Stimulated activated CD4-positive, alpha-beta T cell treated with anti-CD3 and anti-CD28 coated beads, Interleukin-4, amount 100 ng/mL, for 24 hours (primary cell): ENCODE measurements at regions not wholly inside any gene's neighbourhood (a gene's known extent, or its start where the extent isn't known, plus 50 kb on each side); places are given as distances from the start of the nearest gene placed in this dataset.

Experiments
- DNase-seq: peaks from one replicate; pipeline ENCODE4 v3.0.0-alpha.2; 2020

DNA sequence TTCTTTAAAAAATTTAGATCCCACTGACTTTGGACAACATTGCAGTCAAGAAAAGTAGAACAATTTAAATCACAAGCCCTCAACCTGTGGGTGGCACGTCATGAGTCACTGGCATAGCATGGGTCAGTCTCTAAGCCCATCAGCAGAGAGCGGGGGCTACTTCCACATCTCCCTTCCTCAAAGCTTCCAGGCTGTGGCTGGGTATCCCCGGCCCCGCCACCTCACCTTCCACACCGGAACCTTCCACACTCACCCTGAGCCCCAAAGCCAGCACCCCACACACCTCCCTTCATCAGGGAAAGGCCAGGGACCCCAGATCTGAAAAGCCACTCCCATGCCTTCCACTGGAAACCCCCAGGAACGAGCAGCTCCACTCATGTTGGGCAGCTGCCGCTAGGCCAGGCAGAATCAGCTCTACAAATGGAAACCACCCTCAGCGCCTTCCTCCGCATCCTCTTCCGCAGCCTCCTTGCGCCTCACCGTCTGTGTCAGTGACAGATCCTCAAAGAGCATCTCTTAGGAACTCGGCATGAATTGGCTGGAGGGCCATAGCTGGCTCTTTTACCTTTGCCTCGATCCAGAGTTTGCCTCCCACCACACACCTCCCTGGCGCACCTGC is 156.5 kb downstream of the ERCC6L2 start:
- no peak for DNase-seq

DNA sequence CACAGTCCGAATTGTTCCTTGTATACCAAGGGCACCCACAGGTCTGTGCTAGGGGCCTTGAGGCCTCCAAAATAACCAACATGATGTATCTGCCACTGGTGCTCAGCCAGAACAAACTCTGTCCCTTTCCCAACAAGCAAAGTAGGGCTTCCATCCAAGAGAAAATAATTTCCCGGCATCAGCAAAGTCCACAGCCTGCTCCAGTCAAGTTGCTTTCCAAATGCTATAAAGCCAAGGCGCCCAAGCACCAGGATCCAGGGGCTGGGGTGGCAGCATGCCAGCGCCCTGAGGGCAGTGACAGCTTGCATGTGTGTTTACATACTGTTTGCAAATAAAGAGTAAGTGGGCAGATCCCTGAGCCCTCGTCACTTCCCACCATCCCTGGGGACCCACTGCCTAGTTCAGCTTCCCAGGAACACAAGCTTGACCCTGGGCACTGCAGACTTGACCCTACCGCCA is 155.9 kb downstream of the ERCC6L2 start:
- no peak for DNase-seq

DNA sequence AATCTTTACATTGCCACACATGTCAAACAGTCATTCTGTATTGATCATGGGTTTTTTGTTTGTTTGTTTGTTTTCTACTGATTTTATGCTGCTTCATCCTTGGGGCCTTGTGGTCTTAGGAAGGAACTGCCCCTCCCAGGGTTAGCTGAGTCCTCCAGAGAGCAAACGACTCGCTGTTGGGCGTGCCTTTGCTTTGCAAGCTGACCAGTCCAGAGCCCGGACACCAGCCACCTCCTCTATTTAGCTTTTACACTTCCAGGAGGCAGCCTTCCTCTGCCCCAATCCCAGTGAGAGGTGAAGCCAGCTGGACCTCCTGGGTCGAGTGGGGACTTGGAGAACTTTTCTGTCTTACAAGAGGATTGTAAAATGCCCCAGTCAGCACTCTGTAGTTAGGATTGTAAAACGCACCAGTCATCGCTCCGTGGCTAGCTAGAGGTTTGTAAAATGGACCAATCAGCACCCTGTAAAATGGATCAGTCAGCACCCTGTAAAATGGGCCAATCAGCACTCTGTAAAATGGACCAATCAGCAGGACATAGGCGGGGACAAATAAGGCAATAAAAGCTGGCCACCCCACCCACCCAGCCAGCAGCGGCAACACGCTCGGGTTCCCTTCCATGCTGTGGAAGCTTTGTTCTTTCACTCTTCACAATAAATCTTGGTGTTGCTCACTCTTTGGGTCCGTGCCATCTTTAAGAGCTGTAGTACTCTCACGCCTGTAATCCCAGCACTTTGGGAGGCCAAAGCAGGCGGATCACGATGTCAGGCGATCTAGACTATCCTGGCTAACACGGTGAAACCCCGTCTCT is 154.4 kb downstream of the ERCC6L2 start:
- DNase-seq = no peak

DNA sequence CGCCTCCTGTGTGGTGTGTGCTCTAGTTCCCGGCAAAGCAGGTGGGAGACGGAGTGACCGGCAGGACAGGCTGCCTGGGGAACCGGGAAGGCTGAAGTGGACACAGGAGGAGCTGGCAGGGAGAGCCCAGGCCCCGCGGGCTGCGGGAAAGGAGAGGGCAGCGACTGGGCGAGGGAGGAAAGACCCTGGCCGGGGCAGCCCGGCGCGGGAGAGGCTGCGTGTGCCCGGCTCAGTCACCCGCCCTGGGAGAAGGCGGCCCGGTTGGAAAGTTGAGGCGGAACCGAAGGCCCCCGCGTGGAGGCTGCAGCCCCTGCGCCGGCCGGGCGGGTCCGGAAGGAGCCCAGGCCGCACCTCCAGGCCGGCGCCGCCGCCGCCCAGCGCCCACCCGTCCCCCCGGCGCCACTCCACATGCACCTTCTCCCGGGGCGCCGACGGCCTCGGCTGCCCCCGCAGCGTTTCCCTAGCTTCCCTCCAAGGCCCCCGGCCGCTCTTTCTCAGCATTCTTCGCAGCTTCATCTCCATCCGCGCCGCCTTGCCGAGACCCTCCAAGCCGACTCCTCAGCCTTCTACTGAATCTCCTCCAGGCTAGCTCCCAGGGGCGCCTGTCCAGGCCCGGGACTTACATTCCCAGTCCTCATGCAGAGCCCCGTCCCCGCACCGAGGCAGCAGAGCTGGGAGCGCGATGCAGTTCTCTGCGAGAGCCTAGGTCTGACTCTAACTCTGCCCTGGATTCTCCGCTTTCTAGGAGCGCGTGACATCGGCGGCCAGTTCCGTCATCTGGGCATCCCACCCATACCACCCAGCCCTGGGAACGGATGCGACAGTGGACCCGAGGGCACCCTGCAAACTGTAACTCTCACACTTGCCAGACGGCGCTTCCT is 152.0 kb downstream of the ERCC6L2 start:
- DNase-seq = no peak

DNA sequence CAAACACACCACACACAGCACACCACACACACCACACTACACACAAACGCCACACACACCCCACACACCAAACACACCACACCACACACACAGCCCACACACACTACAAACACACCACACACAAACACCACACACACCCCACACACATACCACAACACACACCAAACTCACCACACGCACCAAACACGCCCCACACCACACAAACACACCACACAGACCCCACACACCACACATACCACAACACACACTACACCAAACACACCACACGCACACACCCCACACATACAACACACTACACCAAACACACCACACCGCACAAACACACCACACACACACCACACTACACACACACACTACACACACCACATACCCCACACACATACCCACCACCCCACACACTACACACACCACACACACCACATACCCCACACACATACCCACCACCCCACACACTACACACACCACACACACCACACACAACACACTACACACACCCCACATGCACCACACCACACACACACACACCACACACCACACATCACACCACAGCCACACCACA is 151.2 kb downstream of the ERCC6L2 start:
- no peak for DNase-seq

DNA sequence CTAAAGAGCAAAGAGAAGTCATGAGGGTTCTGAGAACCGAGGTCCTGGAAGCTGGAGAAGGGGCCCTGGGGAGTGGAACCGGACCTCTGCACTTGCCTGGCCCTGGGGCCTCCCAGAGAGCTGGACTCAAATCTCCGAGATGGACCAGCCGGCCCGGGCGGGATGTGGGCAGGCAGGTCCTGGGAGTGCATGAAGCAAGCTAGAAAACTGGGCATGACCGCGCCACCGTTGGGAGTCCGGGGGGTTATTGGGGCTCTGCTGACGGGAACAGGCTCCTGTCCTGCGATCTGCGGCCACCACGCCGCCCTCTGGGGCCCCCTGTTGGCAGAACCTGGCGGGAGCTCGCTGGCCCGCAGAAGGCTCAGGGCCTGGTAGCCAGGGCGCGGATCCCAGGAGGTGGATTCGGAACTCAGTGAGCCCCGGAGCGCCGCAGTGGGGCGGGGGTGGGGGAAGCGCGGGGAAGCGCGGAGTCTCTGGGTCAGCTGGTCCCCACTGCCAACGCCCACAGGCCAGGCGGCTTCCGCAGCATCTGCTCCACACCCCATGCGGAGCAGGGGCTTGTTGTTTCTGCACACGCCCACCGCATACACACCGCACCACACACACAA is 150.6 kb downstream of the ERCC6L2 start:
- DNase-seq = no peak

DNA sequence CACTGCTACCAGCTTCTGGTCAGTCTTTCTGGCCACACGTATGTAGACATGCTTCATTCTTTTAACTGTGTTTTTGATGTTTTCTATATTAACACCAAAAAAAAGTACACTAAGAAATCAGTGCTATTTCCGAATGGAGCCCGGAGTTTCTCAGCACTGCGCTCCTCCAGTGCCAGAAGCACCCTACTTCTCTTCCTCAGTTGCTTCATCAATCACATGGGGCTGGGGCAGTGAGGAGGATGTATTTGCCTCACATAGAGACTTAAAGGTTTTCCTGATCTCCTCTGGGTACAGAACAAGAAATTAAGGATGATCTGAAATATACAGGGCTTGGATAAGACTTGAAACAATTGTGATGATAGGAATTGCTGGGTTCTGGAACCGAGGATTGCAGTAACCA is 148.0 kb downstream of the ERCC6L2 start:
- DNase-seq = no peak

DNA sequence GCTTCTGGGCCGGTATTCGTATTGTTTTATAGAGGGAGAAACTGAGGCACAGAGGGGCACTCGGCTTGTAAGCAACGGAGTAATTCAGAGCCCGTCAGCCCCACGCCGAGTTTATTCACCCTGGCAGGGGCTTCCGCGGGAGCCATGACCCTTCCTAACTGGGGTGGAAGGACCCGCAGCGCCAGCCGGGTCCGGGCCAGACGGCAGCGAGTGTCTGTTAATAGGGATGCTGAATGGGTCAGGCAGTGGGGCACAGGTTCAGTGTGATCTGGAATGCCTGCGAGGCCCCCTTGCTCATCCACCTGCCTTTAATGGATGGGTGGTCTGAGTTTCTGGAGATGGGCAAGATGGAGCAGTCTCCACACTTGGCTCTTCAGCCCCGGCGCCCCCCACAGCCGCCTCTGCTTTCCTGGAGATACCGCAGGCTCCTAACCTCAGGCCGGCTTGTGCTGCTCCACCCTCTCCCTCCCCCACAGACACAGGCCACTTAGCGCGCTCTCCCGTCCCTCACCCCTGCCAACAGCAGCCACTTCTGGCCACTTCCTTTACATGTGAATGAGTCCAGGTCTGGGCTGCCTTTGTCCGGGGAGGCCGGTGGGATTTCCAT is 147.1 kb downstream of the ERCC6L2 start:
- peak; percentile 17 for DNase-seq

DNA sequence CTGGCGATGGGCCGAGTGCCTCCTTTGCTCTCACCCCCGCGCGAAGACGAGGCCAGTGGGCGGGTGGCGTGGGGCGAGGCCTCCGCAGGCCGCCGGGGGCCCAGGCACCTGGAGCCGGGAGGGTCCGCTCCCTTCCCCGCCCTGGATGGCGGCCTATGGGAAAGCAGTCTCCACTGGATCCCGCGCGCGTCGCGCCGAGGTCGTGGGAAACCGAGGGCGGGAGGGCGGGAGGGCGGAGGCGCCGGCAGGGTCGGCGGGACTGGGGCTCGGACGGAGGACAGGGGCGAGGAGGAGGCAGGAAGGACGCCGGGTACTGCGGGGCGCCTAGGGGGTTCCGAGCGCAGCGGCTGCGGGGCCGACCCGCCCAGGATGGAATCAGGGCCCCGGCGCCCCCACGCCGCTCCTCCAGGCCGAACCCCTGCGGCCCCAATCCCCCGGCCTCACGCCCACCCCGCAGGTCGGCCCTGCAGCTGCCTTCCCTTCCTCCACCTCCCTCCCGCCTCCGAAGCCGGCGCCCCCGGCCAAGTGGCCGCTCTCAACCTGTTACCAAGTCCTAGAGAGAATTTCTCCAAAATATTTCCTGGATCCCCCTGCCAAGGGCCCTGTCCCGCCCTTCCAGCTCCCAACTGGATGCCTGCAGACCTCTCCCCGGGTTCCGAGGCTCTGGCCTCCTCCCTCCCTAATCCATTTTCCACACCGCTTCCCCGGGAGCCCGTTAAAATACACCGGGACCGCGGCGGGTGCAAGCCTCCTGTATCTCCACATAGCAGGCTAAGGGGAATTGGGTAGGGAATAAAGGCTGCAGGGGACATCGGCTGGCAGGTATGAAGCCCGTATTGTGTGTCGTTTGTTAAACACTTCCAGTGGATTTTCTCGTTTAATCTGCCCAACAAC is 146.3 kb downstream of the ERCC6L2 start:
- no peak for DNase-seq

DNA sequence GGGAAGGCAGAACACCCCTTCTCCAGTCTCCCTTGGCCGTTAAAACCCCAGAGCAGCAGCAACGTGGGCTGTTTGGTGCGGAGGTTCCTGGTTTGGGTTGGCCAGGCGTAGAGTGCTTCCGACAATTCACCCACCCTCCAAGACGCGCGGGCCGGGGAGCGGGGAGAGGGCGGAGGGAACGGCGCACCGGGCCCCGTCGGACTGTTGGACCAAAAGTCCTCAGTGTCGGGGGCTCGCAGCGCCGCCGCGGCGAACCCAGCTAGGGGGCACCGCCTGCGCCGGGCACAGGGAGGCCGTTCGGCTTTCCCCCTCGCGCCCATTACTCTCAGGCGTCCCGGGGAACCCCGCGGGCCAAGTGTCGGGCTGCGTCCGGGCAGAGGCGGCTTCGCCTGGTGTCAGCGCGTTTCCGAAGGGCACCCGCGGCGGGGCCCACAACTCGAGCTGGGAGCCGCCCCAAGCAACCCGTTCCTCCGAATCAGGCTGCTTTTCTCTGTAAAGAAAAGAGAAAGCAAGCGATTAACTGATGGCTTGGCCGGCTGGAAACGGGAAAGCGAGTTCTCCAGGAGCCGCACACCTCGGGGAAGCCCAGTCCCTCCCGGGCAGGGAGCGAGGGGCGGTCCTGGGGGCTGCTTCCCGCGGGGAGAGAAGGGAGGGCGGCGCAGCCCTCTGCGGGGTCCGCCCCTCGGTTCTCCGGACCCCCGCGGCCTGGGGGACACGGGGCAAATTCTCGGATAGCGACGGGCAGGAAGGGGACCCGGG is 145.5 kb downstream of the ERCC6L2 start:
- peak; percentile 48 for DNase-seq

DNA sequence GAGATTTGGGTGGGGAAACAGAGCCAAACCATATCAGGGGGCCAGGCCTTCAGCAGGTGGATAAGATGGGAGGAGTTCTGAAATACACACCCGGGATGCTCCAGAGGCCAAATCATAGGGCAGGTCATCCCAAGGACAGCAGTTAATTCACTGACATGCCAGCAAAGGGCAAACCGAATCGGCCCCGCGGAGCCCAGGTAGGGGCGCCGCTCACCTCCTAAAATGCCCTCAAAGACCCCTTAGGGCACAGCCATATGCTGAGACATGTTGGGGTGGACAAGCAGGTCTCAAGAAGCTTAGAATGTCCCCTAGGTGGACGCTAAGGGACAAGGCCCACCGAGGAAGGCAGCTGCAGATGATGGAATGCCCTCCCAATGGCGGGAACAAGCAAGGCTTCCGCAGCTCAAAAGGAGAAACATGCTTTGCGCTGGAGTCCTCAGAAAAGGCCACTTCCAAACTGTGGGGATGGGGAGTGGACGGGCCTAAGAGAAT is 144.9 kb downstream of the ERCC6L2 start:
- no peak for DNase-seq
